ENCODE measurements at regions not wholly inside any gene's neighbourhood (a gene's known extent, or its start where the extent isn't known, plus 50 kb on each side); places are given as distances from the start of the nearest gene placed in this dataset.

DNA sequence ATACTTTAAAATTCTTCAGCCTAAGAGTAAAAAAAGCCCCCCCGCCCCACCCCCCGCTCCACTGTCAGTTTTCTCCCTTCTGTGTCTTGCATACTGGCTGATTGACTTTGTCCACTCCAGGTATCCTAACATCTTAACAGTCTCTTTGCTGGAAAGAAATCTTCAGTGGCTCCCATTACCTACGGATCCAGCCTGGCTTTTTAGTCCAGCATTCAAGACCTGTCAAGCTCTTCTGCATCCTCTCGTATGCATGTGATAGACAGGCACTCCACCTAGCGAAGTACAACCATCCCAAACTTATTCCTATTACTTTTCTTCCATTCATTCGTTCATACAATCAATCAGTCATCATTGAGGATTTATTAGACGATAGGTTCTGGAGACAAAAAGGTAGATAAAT is 288.1 kb downstream of the MYCN start:
- 84 to 93% (median 88%) methylated on average over 7 of the region's 7 CpGs for WGBS, 5 donors
- Histone ChIP-seq H3K27me3 (replicated peaks in 1 of 7) (peaks cover 0 to 7% (median 0%) of the 10 kb centered on the region in 7 donors), H3K4me1 (no peaks in the 10 kb centered on the region), H3K9me3 (no peaks in the 10 kb centered on the region), H3K27ac (no peak overlapping the region), H3K4me3 (no peak overlapping the region), H3K36me3 (no peaks in the 10 kb centered on the region)
- intact Hi-C loops (cut with DNase I; ENCODE audit: low total_unique reads), result no loop called here
- no peak for DNase-seq
- no peak for TF ChIP-seq POLR2AphosphoS5 (IDR thresholded peaks at IDR 0.05)
- TF ChIP-seq POLR2A (IDR thresholded peaks at IDR 0.05), result no peak
- TF ChIP-seq, protein P1, sequence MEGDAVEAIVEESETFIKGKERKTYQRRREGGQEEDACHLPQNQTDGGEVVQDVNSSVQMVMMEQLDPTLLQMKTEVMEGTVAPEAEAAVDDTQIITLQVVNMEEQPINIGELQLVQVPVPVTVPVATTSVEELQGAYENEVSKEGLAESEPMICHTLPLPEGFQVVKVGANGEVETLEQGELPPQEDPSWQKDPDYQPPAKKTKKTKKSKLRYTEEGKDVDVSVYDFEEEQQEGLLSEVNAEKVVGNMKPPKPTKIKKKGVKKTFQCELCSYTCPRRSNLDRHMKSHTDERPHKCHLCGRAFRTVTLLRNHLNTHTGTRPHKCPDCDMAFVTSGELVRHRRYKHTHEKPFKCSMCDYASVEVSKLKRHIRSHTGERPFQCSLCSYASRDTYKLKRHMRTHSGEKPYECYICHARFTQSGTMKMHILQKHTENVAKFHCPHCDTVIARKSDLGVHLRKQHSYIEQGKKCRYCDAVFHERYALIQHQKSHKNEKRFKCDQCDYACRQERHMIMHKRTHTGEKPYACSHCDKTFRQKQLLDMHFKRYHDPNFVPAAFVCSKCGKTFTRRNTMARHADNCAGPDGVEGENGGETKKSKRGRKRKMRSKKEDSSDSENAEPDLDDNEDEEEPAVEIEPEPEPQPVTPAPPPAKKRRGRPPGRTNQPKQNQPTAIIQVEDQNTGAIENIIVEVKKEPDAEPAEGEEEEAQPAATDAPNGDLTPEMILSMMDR (IDR thresholded peaks at IDR 0.05 in 8 of 11, conservative IDR thresholded peaks at IDR 0.05 in 3 of 11), result no peak

DNA sequence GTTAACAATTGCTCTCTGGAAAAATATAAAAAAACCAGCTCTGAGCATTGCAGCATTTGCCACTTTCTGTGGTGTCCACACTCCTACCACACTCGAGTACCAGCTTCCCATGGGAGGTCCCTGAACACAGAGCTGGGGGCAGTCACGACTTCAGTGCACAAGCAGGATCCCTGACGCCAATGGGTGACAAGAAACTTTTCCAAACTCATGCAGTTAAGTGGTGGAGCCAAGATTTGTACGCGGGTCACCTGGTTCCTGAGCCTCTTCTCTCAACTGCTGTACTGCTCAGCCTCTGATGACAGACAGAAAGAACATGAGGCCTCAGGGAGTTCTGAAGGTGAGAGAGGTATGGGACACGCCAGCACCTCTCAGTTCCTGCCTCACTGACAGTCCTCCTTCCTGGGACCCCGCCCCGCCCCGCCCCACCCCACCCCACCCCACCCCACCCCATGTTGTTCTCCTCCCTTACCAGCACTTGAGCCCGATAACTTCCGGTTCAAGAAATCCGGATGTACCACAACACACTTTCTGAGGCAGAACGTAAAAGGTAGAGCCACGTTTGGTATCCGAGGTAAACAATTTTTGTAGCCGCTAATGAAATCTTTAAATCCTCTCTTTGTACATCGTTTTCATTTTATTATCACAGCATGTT is 287.6 kb downstream of the MYCN start:
- no peak overlapping the region for H3K4me3 ChIP-seq
- DNase-seq, result no peak
- no peaks in the 10 kb centered on the region for H3K36me3 ChIP-seq
- H3K4me1 ChIP-seq, result no peaks in the 10 kb centered on the region
- TF ChIP-seq POLR2AphosphoS5 (IDR thresholded peaks at IDR 0.05) (no peak), POLR2A (IDR thresholded peaks at IDR 0.05) (no peak)
- TF ChIP-seq, protein P1 (IDR thresholded peaks at IDR 0.05 in 8 of 11, conservative IDR thresholded peaks at IDR 0.05 in 3 of 11), result no peak
- intact Hi-C loops (cut with DNase I; ENCODE audit: low total_unique reads), result no loop called here
- H3K27ac ChIP-seq, result no peak overlapping the region
- H3K27me3 ChIP-seq (replicated peaks in 1 of 7), result peaks cover 0 to 7% (median 0%) of the 10 kb centered on the region in 7 donors
- no peaks in the 10 kb centered on the region for H3K9me3 ChIP-seq
- 78 to 82% (median 80%) methylated on average over 16 to 17 of the region's 17 CpGs for WGBS, 5 donors

GRCh38 chr2:16226943-16227664 is 286.8 kb downstream of the MYCN start:
- Histone ChIP-seq H3K27ac (no peak overlapping the region), H3K9me3 (no peaks in the 10 kb centered on the region), H3K4me3 (no peak overlapping the region), H3K27me3 (replicated peaks in 1 of 7) (peaks cover 0 to 7% (median 0%) of the 10 kb centered on the region in 7 donors), H3K36me3 (no peaks in the 10 kb centered on the region), H3K4me1 (no peaks in the 10 kb centered on the region)
- TF ChIP-seq, protein P1 (IDR thresholded peaks at IDR 0.05 in 8 of 11, conservative IDR thresholded peaks at IDR 0.05 in 3 of 11), result no peak
- TF ChIP-seq POLR2A (IDR thresholded peaks at IDR 0.05) (no peak), POLR2AphosphoS5 (IDR thresholded peaks at IDR 0.05) (no peak)
- intact Hi-C loops (cut with DNase I; ENCODE audit: low total_unique reads), result no loop called here
- DNase-seq, result no peak
- WGBS, 5 donors, result 75 to 84% (median 76%) methylated on average over 21 of the region's 21 CpGs

DNA sequence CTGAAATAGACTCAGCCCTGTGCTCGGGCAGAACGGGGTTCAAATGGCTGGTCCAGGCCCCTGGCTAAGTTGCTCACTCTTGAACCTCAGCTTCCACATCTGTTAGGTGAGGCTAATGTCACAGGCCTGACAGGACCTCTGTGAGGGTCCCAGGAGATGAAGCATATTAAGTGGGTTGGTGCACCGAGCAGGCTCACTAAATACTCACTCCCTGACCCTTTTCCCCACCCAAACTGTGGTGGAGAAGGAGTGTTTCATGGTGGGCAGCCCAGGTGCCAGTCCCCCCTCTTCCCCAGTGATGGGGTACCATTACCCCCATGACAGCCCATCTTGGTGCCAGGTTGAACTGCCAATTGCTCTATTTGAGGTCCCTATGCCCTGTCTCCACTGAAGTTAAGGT is 286.0 kb downstream of the MYCN start:
- no peaks in the 10 kb centered on the region for H3K36me3 ChIP-seq
- TF ChIP-seq POLR2AphosphoS5 (IDR thresholded peaks at IDR 0.05) (no peak), POLR2A (IDR thresholded peaks at IDR 0.05) (no peak)
- TF ChIP-seq, protein P1 (IDR thresholded peaks at IDR 0.05 in 8 of 11, conservative IDR thresholded peaks at IDR 0.05 in 3 of 11), result no peak
- H3K9me3 ChIP-seq, result no peaks in the 10 kb centered on the region
- H3K4me3 ChIP-seq, result no peak overlapping the region
- no peak for DNase-seq
- no peak overlapping the region for H3K27ac ChIP-seq
- 68 to 90% (median 77%) methylated on average over 3 of the region's 3 CpGs for WGBS, 5 donors
- intact Hi-C loops (cut with DNase I; ENCODE audit: low total_unique reads), result no loop called here
- H3K4me1 ChIP-seq, result no peaks in the 10 kb centered on the region
- H3K27me3 ChIP-seq (replicated peaks in 1 of 7), result peaks cover 0 to 7% (median 0%) of the 10 kb centered on the region in 7 donors
